Skeletal muscle tissue (tissue), 3 donors: ENCODE measurements at regions not wholly inside any gene's neighbourhood (a gene's known extent, or its start where the extent isn't known, plus 50 kb on each side); places are given as distances from the start of the nearest gene placed in this dataset.

Experiments used
- H3K27ac ChIP-seq: one replicate; pipeline ENCODE4 v1.7.0; 2013; ENCODE audit warnings: mild to moderate bottlenecking, low read depth, low read length, inconsistent platforms
- H3K27me3 ChIP-seq, 3 donors: one replicate each; pipeline ENCODE4 v1.7.0; 2013; ENCODE audit warnings: low read length in 3 of 3; ENCODE audit not compliant: control insufficient read depth in 3 of 3, insufficient read depth in 3 of 3
- H3K36me3 ChIP-seq, 3 donors: one replicate each; pipeline ENCODE4 v1.7.0; 2013; ENCODE audit warnings: low read length in 3 of 3; ENCODE audit not compliant: control insufficient read depth in 3 of 3, insufficient read depth in 3 of 3
- H3K4me1 ChIP-seq, 3 donors: one replicate each; pipeline ENCODE4 v1.7.0; 2013; ENCODE audit warnings: low read length in 3 of 3, mild to moderate bottlenecking in 3 of 3; ENCODE audit not compliant: control insufficient read depth in 3 of 3, insufficient read depth in 3 of 3
- H3K4me3 ChIP-seq, 3 donors: one replicate each; pipeline ENCODE4 v1.7.0; 2013; ENCODE audit warnings: low read length in 3 of 3
- H3K9ac ChIP-seq, 3 donors: one replicate each; pipeline ENCODE4 v1.7.0; 2013; ENCODE audit warnings: low read length in 3 of 3, mild to moderate bottlenecking in 3 of 3, moderate library complexity in 2 of 3, low read depth in 1 of 3
- H3K9me3 ChIP-seq, 3 donors: one replicate each; pipeline ENCODE4 v1.7.0; 2013; ENCODE audit warnings: low read length in 3 of 3; ENCODE audit not compliant: control insufficient read depth in 3 of 3
- donor health status: Osteomylitis.

DNA sequence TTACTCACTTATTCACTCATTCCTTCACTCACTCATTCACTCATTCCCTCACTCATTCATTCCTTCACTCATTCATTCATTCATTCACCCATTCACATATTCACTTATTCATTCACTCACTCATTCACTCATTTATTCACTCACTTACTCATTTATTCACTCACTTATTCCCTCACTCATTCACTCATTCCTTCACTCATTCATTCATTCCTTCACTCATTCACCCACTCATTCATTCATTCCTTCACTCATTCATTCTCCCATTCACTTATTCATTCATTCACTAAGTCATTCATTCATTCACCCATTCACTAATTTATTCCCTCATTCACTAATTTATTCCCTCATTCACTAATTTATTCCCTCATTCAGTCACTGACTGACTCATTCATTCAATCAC, 127.6 kb downstream of the EDN3 start:
- H3K4me3 ChIP-seq: no peak overlapping the region
- no peaks in the 10 kb centered on the region for H3K36me3 ChIP-seq
- no peak overlapping the region for H3K27ac ChIP-seq
- H3K9ac ChIP-seq: no peak overlapping the region
- peaks cover 0 to 19% (median 6%) of the 10 kb centered on the region in 3 donors for H3K27me3 ChIP-seq
- peaks cover 3 to 10% (median 9%) of the 10 kb centered on the region in 3 donors for H3K4me1 ChIP-seq
- no peaks in the 10 kb centered on the region for H3K9me3 ChIP-seq

DNA sequence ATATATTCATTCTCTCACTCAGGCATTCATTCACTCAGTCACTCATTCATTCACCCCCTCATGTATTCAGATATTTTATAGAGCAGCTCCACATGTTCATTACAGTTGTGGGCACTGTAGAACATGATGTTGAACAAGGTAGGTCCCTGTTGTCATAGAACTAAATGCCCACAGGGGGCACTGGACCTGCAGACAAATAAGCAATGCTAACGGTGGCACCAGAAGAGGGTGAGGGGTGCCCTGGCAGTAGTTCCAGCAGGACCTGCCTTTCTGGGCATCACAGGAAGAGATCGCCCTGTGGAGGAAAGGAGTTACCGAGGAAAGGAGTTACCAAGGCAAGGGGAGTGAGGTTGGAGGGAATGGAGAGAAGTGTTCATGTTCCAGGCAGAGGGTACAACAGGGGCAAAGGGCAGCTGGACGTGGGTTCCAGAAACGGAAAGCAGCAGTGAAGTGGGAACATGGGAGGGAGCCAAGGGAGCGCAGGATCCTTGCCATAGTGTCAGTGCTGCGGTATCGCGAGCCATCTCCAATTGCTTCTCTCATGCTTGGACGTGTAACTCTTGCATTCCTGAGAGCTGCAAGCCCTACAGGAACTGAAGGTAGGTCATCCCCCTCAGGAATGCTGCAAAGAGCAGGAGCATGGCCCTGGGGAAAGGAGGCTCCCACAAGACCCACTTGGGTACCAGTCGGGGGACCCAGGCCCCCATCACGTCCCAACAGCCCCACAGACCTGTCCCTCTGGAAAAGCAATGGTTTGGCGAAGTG, 128.2 kb downstream of the EDN3 start:
- Histone ChIP-seq H3K36me3 (no peaks in the 10 kb centered on the region), H3K27me3 (peaks cover 0 to 17% (median 6%) of the 10 kb centered on the region in 3 donors), H3K4me1 (peaks cover 3 to 10% (median 9%) of the 10 kb centered on the region in 3 donors), H3K4me3 (peak overlapping the region; percentile 41 to 62 (median 60)), H3K27ac (no peak overlapping the region), H3K9me3 (no peaks in the 10 kb centered on the region), H3K9ac (no peak overlapping the region)

DNA sequence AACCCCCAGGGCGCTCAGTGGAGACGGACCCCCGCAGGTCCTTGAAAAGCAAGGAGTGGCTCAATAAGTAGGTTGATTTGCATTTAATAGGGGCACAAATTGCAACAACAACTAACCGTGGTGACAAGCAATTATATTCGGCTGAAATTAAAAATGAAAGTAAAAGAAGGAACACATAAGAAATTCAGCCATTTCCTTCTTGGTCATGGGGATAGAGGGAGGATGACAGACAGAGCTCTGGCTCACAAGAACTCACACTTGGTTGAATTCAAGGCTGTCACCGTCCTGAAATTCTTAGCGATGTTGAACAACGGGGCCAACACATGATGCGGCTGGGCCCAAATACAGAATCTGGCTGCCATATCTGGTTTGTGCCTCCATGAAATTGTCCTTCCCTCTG, 129.0 kb downstream of the EDN3 start:
- peak overlapping the region; percentile 41 to 62 (median 60) for H3K4me3 ChIP-seq

DNA sequence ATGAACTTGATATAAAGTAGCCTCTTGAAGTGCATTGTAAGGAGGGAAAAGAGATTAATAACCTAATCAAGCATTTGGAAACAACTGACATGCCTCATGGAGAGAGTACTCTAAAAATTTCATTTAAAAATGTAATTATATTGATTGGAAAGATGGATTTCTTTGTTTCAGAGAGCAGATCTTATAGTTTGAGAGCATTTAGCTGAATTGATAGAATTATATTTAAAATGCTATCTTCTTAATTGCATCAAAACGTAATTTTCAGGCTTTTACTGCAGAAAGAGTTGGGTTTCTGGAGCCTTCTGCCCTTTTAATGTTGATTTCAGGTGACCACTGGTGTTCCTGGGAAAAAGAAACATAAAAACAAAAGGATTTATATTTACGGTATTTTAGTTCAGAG, 130.6 kb downstream of the EDN3 start:
- H3K9me3 ChIP-seq: no peaks in the 10 kb centered on the region
- H3K4me1 ChIP-seq: peaks cover 3 to 10% (median 9%) of the 10 kb centered on the region in 3 donors
- H3K9ac ChIP-seq: no peak overlapping the region
- H3K27me3 ChIP-seq: peaks cover 0 to 16% (median 6%) of the 10 kb centered on the region in 3 donors
- no peak overlapping the region for H3K4me3 ChIP-seq
- H3K27ac ChIP-seq: no peak overlapping the region
- H3K36me3 ChIP-seq: no peaks in the 10 kb centered on the region

More for the DNA sequence above, 129.0 kb downstream of the EDN3 start:
- H3K9ac ChIP-seq: peak overlapping the region in 1 of 3 donors; percentile 40
- peaks cover 0 to 17% (median 6%) of the 10 kb centered on the region in 3 donors for H3K27me3 ChIP-seq
- peaks cover 3 to 10% (median 9%) of the 10 kb centered on the region in 3 donors for H3K4me1 ChIP-seq
- no peak overlapping the region for H3K27ac ChIP-seq
- H3K36me3 ChIP-seq: no peaks in the 10 kb centered on the region
- H3K9me3 ChIP-seq: no peaks in the 10 kb centered on the region

DNA sequence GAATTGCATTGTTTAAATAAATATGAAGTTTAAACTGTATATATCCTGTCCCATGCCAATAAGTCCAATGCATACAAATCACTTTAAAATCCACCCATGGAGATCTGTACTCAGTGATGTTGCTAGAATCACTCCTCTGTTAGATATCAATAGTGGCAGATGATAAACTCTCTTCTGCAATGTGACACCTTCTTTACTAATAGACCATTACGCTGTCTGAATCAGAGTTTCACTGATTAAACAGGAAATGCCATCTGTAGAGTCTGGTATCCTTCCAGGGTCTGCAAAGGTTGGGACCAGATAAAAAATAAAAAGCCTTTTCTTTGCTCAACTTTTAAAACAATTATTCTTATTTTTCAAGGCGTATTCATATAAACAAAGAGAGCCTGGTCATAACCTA, 134.5 kb downstream of the EDN3 start:
- Histone ChIP-seq H3K27me3 (peaks cover 0 to 5% (median 4%) of the 10 kb centered on the region in 3 donors), H3K27ac (no peak overlapping the region), H3K4me3 (no peak overlapping the region), H3K36me3 (no peaks in the 10 kb centered on the region), H3K9me3 (no peaks in the 10 kb centered on the region), H3K4me1 (no peaks in the 10 kb centered on the region), H3K9ac (no peak overlapping the region)

DNA sequence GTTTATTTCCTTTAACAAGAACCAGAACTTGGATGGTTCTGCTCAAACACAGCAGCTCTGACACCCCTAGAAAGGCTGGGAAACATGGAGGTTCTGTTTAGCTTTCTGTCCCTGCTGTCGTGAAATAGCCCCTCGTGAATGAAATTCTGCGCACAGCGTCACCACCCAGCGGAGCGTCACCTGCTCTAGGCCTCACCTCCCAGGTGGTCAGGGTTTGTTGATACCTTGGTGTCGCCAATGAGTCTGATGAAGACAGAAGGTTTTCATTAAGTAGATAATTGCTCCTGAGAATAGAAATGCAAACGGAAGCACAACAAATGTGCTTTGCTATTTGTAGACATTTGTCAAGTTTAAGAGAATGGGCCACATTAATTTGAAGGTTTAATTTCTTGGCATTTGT, 135.1 kb downstream of the EDN3 start:
- Histone ChIP-seq H3K36me3 (no peaks in the 10 kb centered on the region), H3K27me3 (peaks cover 2 to 5% (median 5%) of the 10 kb centered on the region in 3 donors), H3K4me3 (no peak overlapping the region)

DNA sequence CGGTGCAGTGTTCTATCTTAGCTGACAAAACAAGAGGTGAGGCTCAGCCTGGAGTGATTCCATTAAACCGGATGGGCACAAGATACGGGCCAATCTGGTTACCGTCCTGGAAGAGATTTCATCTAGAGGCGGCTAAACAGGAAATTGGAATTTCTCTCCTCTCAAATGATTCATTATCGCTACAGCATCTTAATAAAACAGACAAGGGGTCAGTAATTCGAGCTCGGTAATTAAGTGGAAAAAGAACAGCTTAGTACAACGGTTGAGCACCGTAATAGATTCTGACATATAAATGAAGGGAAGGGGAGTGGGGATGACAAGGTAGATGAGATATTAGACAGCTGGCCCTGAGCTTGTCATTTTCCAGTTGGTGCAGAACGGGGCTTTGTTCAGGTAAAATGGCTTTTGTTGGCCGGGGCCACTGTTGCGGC, 137.2 kb downstream of the EDN3 start:
- Histone ChIP-seq H3K4me3 (no peak overlapping the region), H3K27ac (no peak overlapping the region), H3K9me3 (no peaks in the 10 kb centered on the region), H3K9ac (no peak overlapping the region), H3K4me1 (no peaks in the 10 kb centered on the region), H3K27me3 (peaks cover 4 to 11% (median 9%) of the 10 kb centered on the region in 3 donors), H3K36me3 (no peaks in the 10 kb centered on the region)

More for the DNA sequence above, 135.1 kb downstream of the EDN3 start:
- Histone ChIP-seq H3K9ac (no peak overlapping the region), H3K4me1 (no peaks in the 10 kb centered on the region), H3K9me3 (no peaks in the 10 kb centered on the region), H3K27ac (no peak overlapping the region)

DNA sequence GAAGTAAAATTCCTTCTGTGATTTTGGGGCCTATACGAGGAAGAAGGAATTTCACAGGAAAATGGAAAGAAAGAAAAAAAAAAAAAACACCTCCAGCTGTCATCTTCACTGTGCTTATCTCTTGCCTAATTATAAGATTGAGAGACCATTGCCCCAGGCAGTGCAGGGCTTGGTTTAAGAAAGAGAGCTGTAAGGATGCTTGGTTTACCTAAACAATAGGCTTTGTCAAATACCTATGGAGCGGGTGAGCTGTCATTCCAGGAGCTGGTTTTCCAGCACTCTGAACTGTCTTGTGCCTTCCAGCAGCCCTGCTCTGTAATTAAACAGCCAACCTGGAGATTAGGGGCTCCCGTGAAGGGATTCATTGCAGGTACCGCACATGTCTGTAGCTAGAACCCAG, 137.8 kb downstream of the EDN3 start:
- H3K27ac ChIP-seq: no peak overlapping the region
- peaks cover 4 to 11% (median 9%) of the 10 kb centered on the region in 3 donors for H3K27me3 ChIP-seq
- H3K9me3 ChIP-seq: no peaks in the 10 kb centered on the region
- H3K9ac ChIP-seq: no peak overlapping the region
- no peaks in the 10 kb centered on the region for H3K36me3 ChIP-seq
- H3K4me1 ChIP-seq: no peaks in the 10 kb centered on the region
- H3K4me3 ChIP-seq: no peak overlapping the region

DNA sequence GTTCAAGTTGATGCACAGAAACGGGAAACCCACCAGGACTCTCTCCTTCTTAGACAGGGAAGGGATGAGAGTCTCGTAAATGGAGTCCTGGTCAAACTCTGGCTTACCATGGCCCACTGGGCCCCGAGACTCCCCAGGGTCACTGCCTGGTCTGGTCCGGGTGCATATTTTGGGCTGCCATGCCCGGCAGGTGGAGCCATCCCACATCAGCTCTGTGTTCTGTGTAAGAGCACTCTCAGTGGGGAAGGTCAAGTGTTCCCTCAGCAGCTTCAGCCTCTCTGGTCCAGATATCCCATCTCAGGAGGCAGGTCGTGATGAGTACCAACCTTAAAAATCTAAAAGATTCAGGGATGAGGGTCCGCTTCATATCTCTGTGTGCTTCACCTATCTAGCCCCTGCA, 138.8 kb downstream of the EDN3 start:
- H3K27ac ChIP-seq: no peak overlapping the region
- peaks cover 4 to 12% (median 12%) of the 10 kb centered on the region in 3 donors for H3K27me3 ChIP-seq
- H3K9ac ChIP-seq: no peak overlapping the region
- no peak overlapping the region for H3K4me3 ChIP-seq
- no peaks in the 10 kb centered on the region for H3K36me3 ChIP-seq
- no peaks in the 10 kb centered on the region for H3K4me1 ChIP-seq
- H3K9me3 ChIP-seq: no peaks in the 10 kb centered on the region

DNA sequence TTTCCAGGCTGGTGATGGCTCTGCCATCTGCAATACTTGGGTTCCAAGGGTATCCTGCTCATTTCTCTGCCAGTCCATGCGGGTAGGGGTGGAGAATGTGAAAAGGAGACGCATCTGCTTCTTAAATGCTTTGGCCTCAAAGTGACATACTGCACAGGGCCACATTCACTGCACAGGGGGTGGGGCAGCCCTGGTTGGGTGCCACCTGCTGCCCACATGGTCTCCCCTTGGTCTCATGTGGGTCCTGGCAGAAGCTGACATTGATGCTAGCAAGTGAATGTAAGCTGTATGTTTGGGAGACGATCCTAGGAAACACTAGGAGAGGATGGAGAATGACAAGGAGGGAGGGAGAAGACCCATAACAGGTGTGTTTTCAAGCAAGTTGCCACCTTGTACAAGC, 140.9 kb downstream of the EDN3 start:
- Histone ChIP-seq H3K9ac (no peak overlapping the region), H3K36me3 (no peaks in the 10 kb centered on the region), H3K4me1 (no peaks in the 10 kb centered on the region), H3K27me3 (peaks cover 9 to 29% (median 29%) of the 10 kb centered on the region in 3 donors), H3K27ac (no peak overlapping the region), H3K4me3 (no peak overlapping the region), H3K9me3 (no peaks in the 10 kb centered on the region)
